Epidermal melanocyte (primary cell): ENCODE measurements at regions not wholly inside any gene's neighbourhood (a gene's known extent, or its start where the extent isn't known, plus 50 kb on each side); places are given as distances from the start of the nearest gene placed in this dataset.

Experiments
- DNase-seq: peaks from one replicate; pipeline ENCODE4 v3.0.0; 2011; ENCODE audit warnings: low spot score; ENCODE audit not compliant: insufficient read length

DNA sequence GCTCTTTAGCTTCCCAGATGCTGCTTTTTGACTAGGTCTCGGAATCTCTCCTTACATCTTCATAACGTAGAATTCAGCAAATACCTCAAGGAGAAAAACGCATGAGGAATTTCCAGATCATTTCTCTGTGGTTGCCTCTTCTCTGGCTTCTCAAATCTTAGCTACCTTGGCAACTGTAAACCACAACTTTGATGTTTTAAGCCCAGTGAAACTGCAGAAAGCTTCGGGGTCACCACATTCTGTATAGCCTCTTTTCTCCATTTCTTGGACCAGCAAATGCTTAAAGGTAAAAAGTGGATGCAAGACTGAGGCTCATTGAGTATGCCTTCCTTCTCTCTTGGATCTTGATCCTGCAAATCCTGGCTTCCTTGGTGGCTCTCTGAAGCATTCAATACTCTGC lies 125.5 kb upstream of the FBXL4 start:
- no peak for DNase-seq

GRCh38 chr6:99066044-99066443 lies 118.3 kb upstream of the FBXL4 start:
- DNase-seq = no peak

- no peak for DNase-seq
Observed at GRCh38 chr6:99064834-99065233, 117.1 kb upstream of the FBXL4 start.

- no peak for DNase-seq
Observed at GRCh38 chr6:99036672-99037071, 88.9 kb upstream of the FBXL4 start.

DNA sequence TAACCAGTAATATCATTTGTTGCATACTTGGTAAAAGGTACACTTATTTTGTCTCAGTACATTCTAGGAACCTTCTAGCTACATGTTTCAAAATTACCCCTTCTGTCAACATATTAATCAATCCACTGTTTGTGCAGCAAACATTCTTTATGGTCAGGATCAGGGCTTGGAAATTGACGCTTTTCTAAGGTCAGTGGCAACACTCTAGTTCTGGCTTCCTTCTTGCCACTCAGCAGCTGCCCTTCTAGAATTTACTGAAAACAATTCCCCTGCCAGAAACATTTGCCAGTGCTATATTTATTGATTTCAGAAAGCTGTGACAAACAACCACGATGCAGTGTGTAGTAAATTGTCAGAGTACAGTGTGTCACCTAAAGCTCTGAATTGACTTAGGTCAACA lies 84.7 kb upstream of the FBXL4 start:
- DNase-seq = no peak

- no peak for DNase-seq
Observed at GRCh38 chr6:99031957-99032356, 84.2 kb upstream of the FBXL4 start.

DNA sequence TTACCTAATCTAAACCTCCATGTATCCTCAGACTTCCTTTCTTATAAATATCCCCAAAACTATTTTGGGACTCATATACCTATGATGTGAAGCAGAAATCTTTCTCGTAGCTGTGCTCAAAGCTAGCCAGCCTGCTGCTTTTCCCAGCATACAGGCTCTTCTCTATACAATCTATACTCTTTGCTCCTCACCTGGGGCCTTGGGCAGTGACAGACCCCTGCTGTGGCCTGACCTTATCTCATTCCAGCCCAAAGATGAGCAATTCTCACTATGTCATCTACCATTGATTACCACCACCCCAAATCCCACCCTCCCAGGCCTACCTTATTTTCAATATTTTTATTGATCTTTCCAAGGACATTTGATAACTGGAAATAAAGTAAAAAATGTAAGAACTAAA lies 83.2 kb upstream of the FBXL4 start:
- no peak for DNase-seq

DNA sequence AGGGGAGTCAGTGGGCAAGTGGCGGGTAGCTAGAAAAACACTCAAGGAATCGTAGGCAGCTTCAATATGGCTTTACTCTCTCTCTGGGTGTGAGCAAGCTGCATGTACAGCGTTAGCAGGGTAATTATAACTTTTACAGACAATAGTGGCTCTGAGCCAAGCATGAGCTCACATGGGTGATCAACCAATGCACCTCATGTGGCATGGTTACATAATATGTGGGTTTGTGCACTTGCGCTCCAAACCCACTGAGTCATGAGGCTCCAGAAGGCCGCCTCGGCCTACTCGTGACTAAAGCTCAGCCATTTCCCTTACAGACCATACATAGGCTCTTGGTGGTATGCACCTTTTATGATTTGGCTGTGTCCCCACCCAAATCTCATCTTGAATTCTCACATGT lies 78.4 kb upstream of the FBXL4 start:
- DNase-seq = no peak

DNA sequence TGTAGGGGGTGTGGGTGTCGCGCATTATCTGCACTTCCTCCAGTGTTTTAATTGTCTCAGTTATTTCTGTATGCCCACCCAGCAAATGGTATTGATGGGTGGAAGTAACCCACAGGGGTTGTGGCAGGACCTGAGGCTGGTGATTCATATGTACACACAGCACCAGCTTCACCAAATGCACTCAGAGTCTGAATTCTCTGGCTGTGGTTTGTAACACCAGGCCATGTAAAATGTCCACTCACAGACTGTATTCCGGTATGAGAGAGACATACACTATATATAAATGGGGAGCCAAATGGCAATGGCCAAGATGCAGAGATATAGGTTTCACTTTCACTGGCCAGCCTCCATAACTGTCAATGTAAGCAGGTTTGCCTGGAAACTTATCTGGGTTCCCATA lies 76.3 kb upstream of the FBXL4 start:
- DNase-seq = no peak

GRCh38 chr6:99022039-99022609 lies 74.4 kb upstream of the FBXL4 start:
- DNase-seq = no peak

DNA sequence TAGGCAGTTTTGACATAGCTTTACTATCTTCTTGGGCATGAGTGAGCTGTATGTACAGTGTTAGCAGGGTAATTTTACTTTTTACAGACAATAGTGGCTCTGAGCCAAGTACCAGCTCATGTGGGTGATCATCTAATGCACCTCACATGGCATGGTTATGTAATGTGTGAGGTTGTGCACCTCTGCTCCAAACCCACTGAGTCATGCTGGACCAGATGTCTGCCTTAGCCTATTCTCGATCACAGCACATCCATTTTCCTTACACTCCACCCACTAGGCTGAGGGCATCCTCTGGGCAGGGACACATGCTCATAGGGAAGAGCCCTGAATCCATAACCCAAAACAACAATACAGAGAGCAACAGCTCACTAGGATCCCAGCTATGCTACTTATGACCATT lies 71.6 kb upstream of the FBXL4 start:
- DNase-seq = no peak

DNA sequence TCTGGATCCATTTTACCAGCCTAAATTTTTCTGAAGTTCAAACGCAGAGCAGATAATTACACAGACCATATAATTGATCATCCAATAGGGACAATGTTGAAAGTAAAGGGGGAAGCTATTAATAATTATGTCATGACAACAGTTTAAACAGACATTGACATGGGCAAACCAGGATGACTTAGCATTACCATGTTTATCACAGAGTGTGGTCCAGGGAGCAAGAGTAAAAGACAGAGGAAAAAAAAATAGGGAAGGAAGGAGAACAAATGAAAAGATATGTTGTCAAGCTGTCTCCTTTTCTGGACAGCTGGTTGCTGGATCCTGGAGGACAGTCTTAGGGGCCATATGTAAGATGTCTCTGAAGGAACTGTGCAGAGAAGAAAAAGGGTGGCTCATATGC lies 69.4 kb upstream of the FBXL4 start:
- no peak for DNase-seq

DNA sequence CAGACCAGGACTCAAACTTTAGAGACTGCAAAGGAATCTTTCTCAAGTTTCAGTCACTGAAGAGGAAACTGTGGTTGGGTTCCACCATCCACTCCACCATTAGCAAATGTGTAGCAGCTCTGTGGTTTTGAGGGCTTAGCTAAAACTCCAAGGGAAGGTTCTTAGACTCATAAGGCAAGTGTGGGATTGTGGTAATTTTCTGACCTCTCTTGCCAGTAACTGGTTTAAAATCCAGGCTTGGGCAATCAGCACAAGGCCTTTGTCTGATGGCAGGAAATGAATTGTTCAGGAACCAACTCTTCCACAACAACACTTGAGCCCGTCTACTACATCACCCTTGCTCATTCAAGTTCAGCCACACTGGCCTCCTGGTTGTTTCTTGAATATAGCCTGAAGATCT lies 68.6 kb upstream of the FBXL4 start:
- no peak for DNase-seq

DNA sequence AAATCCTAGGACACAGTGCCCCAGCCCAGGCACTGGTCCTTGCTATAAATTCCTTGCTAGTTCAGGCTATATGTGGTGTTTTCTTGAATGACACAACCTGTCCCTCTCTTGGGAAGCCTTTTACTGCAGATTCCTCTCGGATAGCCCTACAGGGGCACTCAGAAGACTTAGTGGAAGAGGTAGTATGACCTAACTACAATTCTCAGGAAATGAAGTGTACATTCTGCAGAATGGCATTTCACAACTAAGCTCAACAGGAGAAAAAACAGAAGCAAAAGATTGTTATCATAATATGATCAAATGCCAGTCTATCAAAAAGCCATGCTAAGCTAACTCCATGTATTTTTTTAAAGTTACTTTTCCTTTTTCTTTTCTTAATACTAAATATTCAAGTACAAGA lies 66.3 kb upstream of the FBXL4 start:
- DNase-seq = no peak

GRCh38 chr6:99013661-99014060 lies 65.9 kb upstream of the FBXL4 start:
- DNase-seq = no peak

- no peak for DNase-seq
Observed at GRCh38 chr6:99013145-99013544, 65.4 kb upstream of the FBXL4 start.

- no peak for DNase-seq
Observed at GRCh38 chr6:99011151-99011550, 63.4 kb upstream of the FBXL4 start.

- DNase-seq = no peak
Observed at GRCh38 chr6:99002831-99003230, 55.1 kb upstream of the FBXL4 start.

DNA sequence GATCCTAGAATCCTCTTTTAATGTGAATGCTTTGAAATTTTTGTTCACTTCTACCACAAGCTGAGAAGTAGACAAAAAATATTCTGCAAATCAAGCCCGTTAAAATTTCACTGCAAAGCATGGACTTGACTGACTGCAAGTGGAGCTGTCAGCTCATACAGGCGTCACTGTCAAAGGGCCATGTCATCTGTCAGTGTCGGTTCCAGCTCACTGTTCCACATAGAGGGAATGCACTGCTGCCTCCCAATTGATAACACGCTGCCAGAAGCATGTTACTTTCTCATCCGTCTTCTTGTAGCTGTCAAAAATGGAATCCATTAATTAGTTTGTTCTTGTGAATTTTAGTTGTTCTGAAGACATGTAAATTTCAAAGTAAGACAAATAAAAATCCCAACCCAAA lies 50.4 kb upstream of the FBXL4 start:
- no peak for DNase-seq
